ENCODE measurements at regions not wholly inside any gene's neighbourhood (a gene's known extent, or its start where the extent isn't known, plus 50 kb on each side); places are given as distances from the start of the nearest gene placed in this dataset.
A peak's percentile ranks its signal among the peaks of the same experiment; 100 is the strongest.

- Histone ChIP-seq H3K9ac (ENCODE audit: low read length) (no peak overlapping the region), H3K4me1 (ENCODE audit: insufficient read depth, low read length) (no peaks in the 10 kb centered on the region), H3K79me2 (ENCODE audit: insufficient read depth, low read length) (no peaks in the 10 kb centered on the region), H3K4me2 (ENCODE audit: low read length) (no peak overlapping the region), H3K27ac (ENCODE audit: low read depth, low read length) (peak overlapping the region; percentile 32), H2AFZ (ENCODE audit: low read depth, low read length) (no peak overlapping the region), H4K20me1 (ENCODE audit: insufficient read depth, low read length) (no peaks in the 10 kb centered on the region), H3K27me3 (ENCODE audit: insufficient read depth, low read length) (no peaks in the 10 kb centered on the region), H3K36me3 (ENCODE audit: insufficient read depth, low read length) (no peaks in the 10 kb centered on the region), H3K9me3 (ENCODE audit: insufficient read depth, low read depth, low read length) (no peaks in the 10 kb centered on the region), H3K4me3 (ENCODE audit: insufficient read depth, low read depth, low read length) (no peak overlapping the region)
- no peak for FAIRE-seq
- peaks cover 3% of the 10 kb centered on the region for H3K4me1 Mint-ChIP-seq (ENCODE audit: low read depth, unreplicated experiment)
- peak; percentile 77 for DNase-seq (ENCODE audit: low read depth)
- no peaks in the 10 kb centered on the region for H3K27me3 Mint-ChIP-seq (ENCODE audit: low read depth, unreplicated experiment)
- no peak overlapping the region for H3K4me3 Mint-ChIP-seq (ENCODE audit: unreplicated experiment)
- peaks cover 2% of the 10 kb centered on the region for H3K36me3 Mint-ChIP-seq (ENCODE audit: low read depth, unreplicated experiment)
- no peak overlapping the region for H3K27ac Mint-ChIP-seq (ENCODE audit: unreplicated experiment)
- TF ChIP-seq, protein P1, sequence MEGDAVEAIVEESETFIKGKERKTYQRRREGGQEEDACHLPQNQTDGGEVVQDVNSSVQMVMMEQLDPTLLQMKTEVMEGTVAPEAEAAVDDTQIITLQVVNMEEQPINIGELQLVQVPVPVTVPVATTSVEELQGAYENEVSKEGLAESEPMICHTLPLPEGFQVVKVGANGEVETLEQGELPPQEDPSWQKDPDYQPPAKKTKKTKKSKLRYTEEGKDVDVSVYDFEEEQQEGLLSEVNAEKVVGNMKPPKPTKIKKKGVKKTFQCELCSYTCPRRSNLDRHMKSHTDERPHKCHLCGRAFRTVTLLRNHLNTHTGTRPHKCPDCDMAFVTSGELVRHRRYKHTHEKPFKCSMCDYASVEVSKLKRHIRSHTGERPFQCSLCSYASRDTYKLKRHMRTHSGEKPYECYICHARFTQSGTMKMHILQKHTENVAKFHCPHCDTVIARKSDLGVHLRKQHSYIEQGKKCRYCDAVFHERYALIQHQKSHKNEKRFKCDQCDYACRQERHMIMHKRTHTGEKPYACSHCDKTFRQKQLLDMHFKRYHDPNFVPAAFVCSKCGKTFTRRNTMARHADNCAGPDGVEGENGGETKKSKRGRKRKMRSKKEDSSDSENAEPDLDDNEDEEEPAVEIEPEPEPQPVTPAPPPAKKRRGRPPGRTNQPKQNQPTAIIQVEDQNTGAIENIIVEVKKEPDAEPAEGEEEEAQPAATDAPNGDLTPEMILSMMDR (IDR thresholded peaks at IDR 0.05; ENCODE audit: insufficient read depth, low read depth, low read length): no peak
- no peak for TF ChIP-seq EZH2 (IDR thresholded peaks at IDR 0.05; ENCODE audit: insufficient read depth, low read length)
- H3K9me3 Mint-ChIP-seq (ENCODE audit: unreplicated experiment): peaks cover 5% of the 10 kb centered on the region
These were observed 311.5 kb downstream of the DUSP10 start for GRCh38 chr1:221430152-221430960.

- FAIRE-seq: no peak
- peaks cover 5% of the 10 kb centered on the region for H3K9me3 Mint-ChIP-seq (ENCODE audit: unreplicated experiment)
- no peaks in the 10 kb centered on the region for H3K27me3 Mint-ChIP-seq (ENCODE audit: low read depth, unreplicated experiment)
These were observed 310.7 kb downstream of the DUSP10 start for GRCh38 chr1:221431068-221431651.

More at GRCh38 chr1:221431068-221431651, 310.7 kb downstream of the DUSP10 start:
- peaks cover 3% of the 10 kb centered on the region for H3K4me1 Mint-ChIP-seq (ENCODE audit: low read depth, unreplicated experiment)
- H3K79me2 ChIP-seq (ENCODE audit: insufficient read depth, low read length): no peaks in the 10 kb centered on the region
- peak overlapping the region; percentile 32 for H3K27ac ChIP-seq (ENCODE audit: low read depth, low read length)
- H3K9me3 ChIP-seq (ENCODE audit: insufficient read depth, low read depth, low read length): no peaks in the 10 kb centered on the region
- H3K4me2 ChIP-seq (ENCODE audit: low read length): no peak overlapping the region
- H2AFZ ChIP-seq (ENCODE audit: low read depth, low read length): no peak overlapping the region
- H3K27me3 ChIP-seq (ENCODE audit: insufficient read depth, low read length): no peaks in the 10 kb centered on the region
- H3K36me3 ChIP-seq (ENCODE audit: insufficient read depth, low read length): no peaks in the 10 kb centered on the region
- H3K4me3 ChIP-seq (ENCODE audit: insufficient read depth, low read depth, low read length): no peak overlapping the region
- H3K4me1 ChIP-seq (ENCODE audit: insufficient read depth, low read length): no peaks in the 10 kb centered on the region
- no peak overlapping the region for H3K9ac ChIP-seq (ENCODE audit: low read length)
- no peak for TF ChIP-seq EZH2 (IDR thresholded peaks at IDR 0.05; ENCODE audit: insufficient read depth, low read length)
- TF ChIP-seq, protein P1 (IDR thresholded peaks at IDR 0.05; ENCODE audit: insufficient read depth, low read depth, low read length): no peak
- no peak overlapping the region for H3K27ac Mint-ChIP-seq (ENCODE audit: unreplicated experiment)
- H3K36me3 Mint-ChIP-seq (ENCODE audit: low read depth, unreplicated experiment): peaks cover 2% of the 10 kb centered on the region
- H4K20me1 ChIP-seq (ENCODE audit: insufficient read depth, low read length): no peaks in the 10 kb centered on the region
- DNase-seq (ENCODE audit: low read depth): peak; percentile 26
- no peak overlapping the region for H3K4me3 Mint-ChIP-seq (ENCODE audit: unreplicated experiment)

All from astrocyte (in vitro differentiated cells and primary cell).